HG02943 (cell line): ENCODE measurements at regions not wholly inside any gene's neighbourhood (a gene's known extent, or its start where the extent isn't known, plus 50 kb on each side); places are given as distances from the start of the nearest gene placed in this dataset.

Source experiments
- ATAC-seq: cut with Tn5 transposase; IDR thresholded peaks from one replicate; pipeline ENCODE4 v1.9.1; 2021; ENCODE audit warnings: mild to moderate bottlenecking, low read depth, moderate library complexity; ENCODE audit not compliant: unreplicated experiment

DNA sequence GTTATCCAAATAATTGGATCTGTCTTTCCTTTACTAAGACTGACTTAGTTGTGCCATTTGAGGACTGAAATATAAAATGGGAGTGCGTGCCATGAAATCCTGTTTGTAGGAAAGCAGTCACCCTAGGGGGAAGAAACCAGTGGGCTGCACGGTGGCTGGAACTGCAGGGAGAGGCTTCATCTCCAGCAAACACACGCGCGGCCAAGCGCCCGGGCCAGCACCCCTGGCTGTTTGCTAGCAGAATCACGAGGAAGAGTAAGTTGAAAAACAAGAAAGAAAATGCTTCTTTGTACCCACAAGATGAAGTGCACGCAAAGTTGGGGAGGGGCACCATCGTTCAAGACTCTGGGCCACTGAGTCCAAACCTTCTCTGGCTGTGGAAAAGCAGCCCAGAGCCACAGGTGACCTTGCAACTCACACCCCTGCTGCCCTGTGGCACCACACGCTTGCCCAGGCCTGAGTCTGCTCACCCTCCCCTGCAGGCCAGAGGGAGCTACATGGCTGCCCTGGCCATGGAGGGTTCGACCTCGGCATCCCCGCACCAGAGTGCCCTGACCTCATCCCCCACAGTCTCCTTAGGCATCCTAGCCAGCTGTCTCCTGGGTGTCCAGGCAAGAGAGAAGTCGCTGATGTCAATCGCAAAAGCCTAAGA is 55.2 kb downstream of the IRX2 start:
- ATAC-seq: no peak

DNA sequence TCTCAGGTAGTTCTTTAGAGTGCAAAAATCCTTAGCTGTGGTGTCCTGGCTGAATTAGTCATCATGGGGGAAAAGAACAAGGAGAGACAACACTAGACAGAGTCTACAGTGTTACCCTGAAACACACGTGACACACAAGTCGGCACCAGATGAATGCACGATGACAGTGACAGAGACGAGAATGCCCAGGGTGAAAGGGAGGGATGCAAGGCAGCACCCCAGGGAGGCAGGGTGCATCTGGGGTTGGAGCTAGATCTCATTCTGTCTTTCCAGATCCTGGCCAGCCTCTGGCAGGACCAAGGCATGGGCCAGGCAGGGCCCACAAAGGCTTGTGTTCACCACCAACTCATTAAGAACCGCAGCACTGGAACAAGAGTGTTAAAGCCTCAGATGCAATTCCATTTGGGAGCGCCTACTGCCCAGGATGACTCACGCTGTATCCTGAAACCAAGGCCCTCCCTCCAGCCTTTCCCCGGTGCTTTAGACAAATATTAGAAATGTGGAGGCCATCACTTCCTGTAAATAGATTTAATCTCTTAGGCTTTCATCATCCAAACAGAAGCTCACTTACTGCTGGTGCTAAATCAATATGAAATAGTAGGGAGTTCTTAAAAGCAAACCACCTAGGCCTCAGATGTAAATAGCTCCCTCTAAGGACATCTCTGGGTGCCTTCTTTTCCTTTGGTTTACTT is 56.1 kb downstream of the IRX2 start:
- no peak for ATAC-seq

DNA sequence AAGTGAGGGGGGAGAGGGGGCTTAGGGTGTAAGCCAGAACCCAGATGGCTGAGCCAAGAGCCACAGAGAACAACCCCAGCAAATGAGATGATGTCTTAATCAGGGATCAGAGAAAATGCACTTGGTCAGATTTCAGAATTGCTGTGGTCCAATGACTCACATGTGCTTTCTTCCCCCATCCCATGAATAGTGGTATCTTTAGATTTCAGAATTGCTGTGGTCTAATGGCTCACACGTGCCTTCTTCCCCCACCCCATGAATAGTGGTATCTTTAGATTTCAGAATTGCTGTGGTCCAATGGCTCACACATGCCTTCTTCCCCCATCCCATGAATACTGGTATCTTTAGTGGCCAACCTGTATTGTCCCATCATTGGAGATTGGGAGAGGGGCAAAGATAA is 59.9 kb downstream of the IRX2 start:
- ATAC-seq: no peak

DNA sequence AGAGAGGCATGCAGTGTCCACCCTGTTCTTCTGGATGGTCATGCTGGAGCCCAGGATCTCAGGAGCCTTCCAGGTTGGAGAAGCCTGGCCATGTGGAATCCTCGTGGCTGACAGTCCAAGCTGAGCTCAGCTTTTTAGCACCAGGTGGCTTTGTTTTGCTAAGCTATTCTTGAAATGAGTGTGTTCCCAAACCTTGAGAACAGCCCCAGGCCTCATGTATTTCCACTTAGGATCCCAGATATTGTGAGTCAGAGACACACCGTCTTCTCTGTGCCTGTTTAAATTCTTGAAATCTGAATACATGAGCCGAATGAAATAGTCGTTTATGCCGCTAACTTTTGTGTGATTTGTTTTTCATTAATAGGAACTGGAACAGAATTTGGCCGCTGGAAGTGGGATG is 61.2 kb downstream of the IRX2 start:
- no peak for ATAC-seq

DNA sequence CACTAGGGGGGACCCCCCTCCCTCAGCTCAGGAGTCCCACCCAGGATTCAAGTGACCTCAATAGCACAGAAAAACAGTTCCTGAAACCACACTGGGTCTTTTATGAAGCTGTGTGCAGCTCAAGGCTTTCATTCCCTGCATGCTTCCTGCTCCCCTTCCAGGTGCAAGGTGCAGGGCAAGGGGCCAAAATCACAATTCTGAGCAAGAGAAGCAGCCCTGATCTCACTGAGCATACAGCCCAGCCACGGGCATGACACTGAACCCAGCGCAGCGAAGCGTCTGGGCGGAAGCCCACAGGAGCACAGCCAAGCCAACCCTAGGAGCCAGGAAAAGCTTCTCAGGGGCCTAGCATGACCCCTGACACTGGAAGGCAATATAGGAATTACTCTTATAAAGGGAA is 62.9 kb downstream of the IRX2 start:
- ATAC-seq: no peak

DNA sequence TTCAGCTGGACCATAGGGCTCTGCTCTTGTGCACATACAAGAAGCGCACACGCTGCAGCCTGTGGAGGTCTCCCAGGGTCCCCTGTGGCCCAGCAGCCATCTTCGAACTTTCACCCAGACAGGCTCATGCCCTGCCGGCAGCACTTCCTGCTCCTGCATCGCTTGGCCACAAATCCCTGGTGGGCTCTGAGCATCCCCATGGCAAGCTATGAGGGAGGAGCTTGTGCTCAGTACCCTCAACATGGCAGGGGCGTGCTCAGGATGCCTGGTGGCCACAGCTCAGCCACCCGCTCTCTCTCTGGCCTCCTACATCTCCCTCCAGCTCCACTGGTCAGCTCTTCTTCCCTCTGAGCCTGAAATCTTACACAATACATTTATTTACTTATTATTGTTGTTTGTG is 63.7 kb downstream of the IRX2 start:
- ATAC-seq: no peak

DNA sequence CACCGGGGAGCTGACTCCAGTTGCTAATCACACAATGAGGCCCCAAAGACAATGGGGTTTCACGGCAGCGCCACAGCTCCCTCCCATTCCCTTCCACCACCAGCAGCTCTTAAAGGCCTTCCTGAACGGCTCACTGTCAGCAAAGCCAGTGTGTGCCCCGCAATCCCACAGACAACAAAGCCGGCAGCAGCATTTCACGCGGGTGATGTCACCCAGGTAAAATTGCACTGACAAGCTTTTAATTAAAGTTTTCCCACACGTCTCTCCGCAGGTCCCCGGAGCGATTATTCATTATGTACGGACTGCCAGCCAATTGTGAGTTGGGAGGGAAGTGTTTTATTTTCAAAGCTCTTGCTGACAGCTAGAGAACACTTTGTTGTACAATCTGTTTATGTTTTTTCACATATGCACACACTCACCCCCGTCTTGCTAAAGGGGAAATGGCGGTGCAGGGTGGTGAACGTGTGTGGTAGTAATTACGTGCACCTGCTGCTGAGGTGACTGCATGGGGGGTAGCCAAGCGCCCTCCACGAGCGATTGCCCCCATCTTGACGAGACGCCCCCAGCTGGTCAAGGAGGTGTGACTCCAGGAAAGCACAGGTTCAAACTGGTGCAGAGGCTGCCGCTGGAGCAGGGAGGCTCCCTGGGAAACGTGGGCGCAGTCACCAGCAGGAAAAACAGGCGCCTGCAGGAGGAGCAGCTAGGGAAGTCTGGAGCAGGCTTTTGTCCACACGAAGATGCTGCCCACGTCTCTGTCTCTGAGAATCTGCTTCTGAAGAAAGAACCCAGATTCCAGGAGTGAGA is 65.0 kb downstream of the IRX2 start:
- no peak for ATAC-seq

DNA sequence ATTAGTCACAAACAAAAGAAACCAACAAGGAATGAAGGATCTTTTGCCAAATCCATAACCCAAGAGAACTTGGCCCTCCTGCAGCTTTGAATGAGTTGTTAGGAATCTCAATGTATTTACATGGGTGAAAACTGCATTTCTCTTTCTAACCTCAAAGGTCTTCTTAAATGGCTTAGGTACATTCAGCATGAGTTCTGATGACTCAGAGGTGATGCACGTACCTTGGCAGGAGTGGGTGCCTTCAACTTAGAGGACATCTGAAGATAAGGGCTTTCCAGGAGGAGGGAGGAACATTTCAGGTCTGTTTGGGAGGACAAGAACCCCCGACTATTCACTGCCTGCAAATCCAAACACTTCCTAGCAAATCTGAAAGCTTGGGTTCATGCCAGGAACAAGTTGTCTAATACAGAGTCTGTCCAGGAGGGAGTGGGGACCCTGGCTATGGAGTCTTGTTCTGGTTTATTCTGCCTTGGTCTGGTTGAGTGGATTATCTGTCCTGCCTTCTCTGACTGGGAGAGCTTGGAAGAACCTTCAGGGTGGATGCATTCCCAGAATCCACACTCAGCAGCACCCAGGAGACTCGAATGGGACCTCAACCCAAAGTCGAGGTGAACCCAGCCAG is 65.7 kb downstream of the IRX2 start:
- no peak for ATAC-seq

DNA sequence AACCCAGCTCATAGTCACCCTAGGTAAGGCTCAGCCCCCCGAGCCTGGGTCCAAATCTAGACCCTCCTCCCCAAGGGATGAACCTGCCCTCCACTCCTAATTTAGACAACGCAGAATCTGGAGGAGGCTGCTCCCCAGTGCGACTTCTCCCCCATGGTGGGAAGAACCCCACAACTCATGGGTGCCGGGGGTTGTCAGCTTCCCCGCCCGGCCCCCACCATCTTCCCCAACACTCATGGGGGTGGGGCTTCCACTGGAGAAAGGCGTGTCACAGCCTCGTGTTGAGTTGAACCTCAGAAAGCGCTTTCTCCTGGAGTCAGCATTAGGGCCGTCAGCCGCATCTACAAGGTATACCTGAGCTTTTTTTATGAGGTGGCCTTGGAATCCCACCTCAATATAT is 66.9 kb downstream of the IRX2 start:
- no peak for ATAC-seq

DNA sequence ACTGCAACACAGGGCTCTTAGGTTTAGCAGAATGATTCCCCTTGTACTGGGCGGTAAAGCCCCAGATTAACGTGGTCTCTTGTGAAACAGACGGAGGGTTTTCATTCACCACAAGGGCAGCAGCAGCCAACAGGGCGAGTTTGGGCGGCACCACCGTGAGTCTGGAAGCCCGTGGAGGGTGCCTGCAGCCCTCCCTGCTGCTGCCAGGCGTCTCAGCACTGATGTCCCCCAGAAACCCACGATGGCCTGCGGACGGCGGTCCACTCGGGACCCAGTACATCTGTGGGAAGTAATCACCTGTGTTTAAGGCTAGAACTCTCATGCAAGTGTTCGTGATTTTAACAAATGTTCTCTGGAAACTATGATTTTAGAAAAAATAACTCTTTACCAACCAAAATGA is 67.8 kb downstream of the IRX2 start:
- no peak for ATAC-seq

DNA sequence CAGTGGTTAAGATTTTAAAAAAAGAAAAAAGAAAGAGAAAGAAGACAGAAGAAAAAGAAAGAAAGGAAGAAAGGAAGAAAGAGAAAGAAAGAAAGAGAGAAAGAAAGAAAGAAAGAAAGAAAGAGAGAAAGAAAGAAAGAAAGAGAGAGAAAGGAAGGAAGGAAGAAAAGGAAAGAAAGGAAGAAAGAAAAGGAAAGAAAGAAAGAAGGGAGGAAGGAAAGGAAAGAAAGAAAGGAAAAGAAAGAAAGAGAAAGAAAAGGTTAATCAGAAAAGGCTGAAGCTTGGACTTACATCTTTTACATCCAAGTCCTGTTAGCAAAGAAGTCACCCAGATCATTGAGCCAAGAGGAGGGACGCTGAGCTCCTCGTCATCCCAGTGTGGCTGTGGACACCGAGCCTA is 70.0 kb downstream of the IRX2 start:
- ATAC-seq: no peak

DNA sequence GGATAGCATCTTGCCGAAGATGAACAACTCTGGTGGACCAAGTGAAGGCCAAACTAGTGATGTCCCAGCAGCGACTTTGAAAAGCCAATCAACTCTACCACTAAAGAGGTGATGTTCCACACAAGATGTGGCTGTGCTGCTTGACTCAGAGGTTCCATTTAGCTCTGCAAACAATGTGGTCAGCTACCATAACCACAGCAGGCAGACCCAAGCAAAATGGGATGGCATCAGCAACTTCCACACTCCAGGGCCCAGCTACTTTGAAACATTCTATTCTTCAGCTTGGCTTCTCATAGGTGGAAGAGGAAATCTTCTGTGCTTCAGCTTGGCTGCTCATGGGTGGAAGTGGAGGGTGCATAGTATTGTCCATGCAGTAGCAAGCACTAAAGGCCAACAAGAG is 70.5 kb downstream of the IRX2 start:
- ATAC-seq: no peak

DNA sequence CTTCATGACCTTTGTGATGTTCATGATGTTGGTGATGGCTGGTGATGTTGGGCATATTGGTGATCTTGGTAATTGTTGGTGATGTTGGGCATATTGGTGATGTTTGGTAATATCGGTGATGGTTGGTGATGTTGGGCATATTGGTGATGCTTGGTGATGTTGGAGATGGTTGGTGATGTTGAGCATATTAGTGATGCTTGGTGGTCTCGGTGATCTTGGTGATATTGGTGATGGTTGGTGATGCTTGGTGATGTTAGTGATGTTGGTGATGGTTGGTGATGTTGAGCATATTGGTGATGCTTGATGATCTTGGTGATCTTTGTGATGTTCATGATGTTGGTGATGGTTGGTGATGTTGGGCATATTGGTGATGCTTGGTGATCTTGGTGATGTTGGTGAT is 73.8 kb downstream of the IRX2 start:
- ATAC-seq: no peak

DNA sequence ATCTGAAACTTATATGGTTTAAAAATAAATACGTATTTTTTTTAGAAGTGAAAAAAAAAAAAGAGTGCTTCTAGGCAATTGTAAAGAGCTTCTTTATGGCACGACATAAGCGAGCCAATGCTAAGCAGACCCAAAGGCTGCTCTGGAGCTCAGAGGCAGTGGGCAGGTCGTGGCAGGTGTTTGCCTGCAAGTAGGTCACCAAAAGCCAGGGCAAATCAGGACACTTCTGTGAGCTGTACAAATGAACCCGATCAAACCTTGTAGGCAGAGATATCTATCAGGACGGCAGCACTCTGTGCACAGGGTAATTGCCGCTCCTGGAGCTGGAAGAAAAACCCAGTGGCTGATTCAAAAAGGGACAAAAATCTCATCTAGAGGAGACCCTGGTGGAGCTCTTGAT is 75.9 kb downstream of the IRX2 start:
- ATAC-seq: no peak

DNA sequence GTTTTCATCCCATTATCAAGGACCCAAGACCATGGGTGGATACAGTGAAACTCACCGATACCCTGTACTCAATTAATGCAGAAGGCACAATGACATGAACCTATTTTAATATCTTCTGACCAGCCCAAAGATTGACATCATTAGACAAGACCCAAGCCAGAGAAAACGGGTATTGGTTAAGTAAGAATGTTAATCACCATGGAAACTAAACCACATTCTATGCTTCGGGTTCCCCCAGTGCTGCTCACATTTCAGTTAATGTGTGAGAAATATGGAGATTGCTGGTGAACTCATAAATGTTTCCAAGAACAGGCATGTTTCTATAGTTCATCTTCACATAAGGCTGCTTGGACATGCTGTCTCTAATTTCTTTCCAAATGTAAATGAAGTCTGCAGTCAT is 77.0 kb downstream of the IRX2 start:
- ATAC-seq: no peak

DNA sequence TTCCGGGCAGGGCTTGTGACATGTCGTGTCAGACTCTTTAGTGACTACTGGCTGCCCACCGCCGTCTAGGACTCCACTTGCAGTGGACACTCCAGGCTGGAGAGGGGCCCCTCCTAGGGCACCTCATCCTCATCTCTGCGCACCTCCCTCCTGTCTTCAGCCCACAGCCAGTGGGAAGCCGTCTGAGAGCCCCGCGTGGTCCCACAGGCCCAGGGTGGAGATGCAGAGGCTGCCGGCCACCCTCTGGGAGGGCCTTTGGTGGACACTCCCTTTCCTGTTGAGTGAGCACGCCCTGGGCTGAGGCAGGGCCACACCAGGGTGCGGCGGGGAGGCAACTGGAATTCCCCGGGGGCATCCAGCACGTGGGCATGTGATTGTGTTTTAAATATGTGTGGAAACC is 80.5 kb downstream of the IRX2 start:
- no peak for ATAC-seq

DNA sequence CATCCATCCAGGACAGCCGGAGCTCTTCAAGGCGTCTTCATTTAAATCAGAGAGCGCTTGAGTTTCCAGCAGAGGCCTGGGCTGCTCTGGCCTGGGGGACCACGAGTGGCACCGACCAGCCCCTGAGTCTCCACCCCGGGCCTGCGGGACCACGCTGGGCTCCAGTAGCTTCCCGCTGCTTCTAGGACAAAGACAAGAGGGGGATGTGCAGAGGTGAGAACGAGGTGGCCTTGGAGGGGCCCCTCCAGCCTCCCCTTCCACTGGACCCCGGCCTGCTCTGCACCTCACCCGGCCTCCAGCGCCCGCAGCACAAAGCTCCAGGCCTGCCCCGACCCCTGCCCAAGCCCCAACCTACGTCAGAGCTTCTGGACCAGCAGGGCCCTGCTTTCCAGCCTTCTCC is 81.6 kb downstream of the IRX2 start:
- no peak for ATAC-seq

DNA sequence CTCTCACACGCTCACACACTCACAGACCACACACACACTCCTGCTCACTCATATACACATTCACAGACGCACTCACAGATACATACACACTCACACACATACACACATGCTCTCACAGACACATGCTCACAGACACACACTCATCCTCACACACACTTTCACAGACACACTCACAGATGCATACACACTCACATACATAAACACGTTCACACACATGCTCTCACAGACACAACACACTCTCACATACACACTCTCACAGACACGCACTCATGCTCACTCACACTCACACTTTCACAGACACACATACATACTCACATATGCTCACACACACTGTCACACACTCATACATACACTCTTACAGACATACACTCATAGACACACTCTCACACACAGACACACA is 82.2 kb downstream of the IRX2 start:
- ATAC-seq: no peak

DNA sequence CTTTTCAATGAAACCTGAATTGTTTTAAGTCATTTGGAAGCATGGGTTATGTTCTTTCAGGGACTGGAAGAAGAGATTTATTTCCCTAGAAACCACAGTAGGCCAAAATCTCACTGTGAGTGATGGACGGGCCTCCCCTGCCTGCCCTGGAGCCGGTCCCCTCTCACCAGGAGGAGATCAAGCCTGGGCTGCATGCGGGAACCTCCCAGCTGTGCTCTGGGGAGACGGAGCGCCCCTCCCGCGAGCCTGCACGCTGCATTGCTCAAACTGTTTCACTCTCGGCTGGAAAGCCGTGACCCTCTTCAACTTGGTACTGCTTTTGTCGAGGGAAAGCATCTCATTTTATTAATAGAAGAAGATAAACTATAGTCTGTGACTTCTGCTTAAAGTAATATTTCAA is 85.4 kb downstream of the IRX2 start:
- no peak for ATAC-seq

DNA sequence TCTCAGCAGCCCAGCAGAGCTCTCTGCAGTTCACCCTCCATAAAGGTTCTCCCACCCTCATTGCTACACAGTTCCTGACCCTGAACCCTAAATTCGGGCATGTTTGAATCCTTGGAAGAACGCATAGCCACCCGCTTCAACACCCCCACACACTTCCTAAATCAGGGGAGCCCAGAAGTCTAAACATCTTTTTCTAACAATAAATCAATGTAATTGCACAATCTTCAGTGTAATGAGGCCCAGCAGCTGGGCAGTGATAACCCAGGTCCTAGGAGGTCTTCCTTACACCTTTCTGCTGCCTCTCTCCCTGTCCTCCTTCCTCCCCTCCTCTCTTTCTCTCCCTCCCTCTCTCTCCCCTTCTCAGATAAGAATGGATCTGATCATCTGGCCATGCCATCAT is 88.0 kb downstream of the IRX2 start:
- no peak for ATAC-seq

DNA sequence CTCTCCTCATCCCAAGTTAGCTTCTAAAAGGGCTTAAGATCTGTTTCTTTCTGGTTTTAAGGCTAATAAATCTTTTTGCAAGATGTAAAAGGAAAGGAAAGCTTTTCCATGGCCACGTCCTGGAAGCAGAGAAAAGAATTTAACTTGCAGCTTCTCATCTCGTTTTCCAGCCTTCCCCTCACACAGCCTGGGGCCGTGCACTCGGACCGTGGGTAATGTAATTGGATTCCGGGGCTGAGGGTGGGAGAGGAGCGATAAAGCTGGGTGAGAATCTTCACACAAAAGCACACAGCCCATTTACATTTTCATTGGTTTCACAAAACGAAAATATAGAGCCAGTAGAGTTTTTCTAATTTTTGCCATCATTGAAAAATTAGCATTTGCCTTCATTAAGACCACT is 91.2 kb downstream of the IRX2 start:
- ATAC-seq: no peak
